ENCODE measurements at regions not wholly inside any gene's neighbourhood (a gene's known extent, or its start where the extent isn't known, plus 50 kb on each side); places are given as distances from the start of the nearest gene placed in this dataset.
"Not testable (repeated sequence)": the region's sequence is repeated elsewhere in the genome, so short reads cannot be mapped to it uniquely, and the experiment has no call there.

- no peak for DNase-seq
Measured at GRCh38 chr16:60206516-60206915, 1472.4 kb upstream of the GOT2 start.

- DNase-seq: no peak
Measured at GRCh38 chr16:60204181-60204580, 1470.1 kb upstream of the GOT2 start.

GRCh38 chr16:60203525-60204124 lies 1469.5 kb upstream of the GOT2 start:
- peak; percentile 14 for DNase-seq

- DNase-seq: not testable (repeated sequence)
Measured at GRCh38 chr16:60200729-60201128, 1466.6 kb upstream of the GOT2 start.

- no peak for DNase-seq
Measured at GRCh38 chr16:60200161-60200560, 1466.0 kb upstream of the GOT2 start.

DNA sequence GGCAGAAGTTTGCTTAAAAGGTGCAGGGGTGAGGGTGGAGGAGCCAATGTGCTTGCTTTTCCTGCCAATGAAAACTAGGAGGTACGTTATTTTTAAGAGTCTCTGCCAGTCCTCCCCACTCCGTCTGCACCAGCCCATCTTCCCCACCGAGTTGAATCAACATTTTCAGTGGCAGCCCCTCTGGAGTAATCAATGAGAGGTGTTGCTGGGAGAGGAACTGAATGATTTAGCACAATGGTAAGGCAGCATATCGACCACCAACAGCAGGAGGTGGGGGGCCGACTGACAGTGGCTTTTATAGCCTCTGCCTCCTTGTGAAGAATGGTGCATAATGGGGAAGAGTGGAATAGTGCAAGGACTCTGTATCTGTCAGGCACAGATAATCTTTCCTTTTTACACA lies 1465.0 kb upstream of the GOT2 start:
- DNase-seq: no peak

DNA sequence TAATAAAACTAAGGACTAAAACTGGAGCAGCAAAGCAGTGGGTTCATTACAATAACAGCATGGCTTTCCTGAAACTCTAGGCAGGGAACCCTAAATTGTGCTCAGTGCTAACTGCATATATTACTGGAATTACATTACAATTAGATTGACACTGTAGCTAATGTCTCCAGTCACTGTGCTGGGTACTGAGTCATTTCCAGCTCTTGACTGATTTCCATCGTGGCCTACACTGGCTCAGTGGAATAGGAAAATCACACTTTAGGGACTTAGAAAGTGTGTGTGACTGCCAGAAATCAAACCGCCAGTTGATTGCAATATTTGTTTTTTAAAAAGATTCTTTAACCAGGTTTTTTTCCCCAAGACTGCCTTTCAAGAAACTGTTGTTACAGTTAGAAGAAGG lies 1447.4 kb upstream of the GOT2 start:
- no peak for DNase-seq

DNA sequence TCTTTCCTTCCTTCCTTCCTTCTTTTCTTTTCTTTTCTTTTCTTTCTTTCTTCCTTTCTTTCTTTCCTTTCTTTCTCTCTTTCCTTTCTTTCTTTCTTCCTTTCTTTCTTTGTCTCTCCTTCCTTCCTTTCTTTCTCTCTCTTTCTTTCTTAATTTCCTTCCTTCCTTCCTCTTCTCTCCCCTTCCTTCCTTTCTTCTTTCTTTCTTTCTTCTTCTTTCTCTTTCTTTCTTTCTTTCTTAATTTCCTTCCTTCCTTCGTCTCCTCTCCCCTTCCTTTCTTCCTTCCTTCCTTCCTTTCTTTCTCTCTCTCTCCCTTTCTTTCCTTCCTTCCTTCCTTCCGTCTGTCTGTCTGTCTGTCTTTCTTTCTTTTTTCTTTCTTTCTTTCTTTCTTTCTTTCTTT lies 1446.5 kb upstream of the GOT2 start:
- no peak for DNase-seq

DNA sequence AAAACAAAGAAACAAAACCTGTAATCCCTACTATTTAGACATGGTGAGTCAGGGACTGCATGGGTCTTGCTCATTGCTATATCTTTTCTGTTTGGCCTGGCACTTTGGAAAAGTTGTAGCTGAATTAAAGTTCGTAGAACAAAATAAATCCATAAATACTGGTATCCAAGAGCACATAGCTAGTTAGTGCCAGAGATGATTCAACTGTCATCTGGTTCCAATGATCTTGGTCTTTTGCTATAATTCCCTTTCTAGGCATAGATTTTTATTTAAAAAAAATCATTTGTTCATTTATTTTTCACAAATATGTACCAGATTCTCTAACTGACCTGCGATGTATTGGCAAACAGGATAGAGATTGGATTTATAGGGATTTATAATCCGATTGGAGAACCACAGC lies 1436.1 kb upstream of the GOT2 start:
- no peak for DNase-seq

DNA sequence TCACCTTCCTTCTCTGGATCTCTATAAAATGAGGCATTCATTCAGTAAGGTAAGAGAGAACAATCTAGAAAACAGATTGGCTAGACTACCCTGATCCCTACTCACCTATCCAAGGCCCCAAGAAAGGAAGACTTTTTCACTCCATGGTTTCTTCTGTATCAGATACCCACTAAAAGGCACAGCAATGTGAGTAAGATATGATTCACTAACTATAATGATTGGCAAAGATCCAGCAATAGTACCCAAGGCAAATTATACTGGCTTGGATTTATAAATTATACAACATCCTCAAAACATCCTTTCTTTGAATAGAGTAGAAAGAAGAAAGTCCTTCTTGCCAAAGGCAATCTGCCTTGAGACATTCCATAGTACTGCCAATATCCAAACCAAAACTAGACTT lies 1432.0 kb upstream of the GOT2 start:
- DNase-seq: no peak

GRCh38 chr16:60151987-60152386 lies 1417.9 kb upstream of the GOT2 start:
- no peak for DNase-seq

GRCh38 chr16:60150907-60151306 lies 1416.8 kb upstream of the GOT2 start:
- no peak for DNase-seq

GRCh38 chr16:60143348-60143705 lies 1409.2 kb upstream of the GOT2 start:
- DNase-seq: no peak

DNA sequence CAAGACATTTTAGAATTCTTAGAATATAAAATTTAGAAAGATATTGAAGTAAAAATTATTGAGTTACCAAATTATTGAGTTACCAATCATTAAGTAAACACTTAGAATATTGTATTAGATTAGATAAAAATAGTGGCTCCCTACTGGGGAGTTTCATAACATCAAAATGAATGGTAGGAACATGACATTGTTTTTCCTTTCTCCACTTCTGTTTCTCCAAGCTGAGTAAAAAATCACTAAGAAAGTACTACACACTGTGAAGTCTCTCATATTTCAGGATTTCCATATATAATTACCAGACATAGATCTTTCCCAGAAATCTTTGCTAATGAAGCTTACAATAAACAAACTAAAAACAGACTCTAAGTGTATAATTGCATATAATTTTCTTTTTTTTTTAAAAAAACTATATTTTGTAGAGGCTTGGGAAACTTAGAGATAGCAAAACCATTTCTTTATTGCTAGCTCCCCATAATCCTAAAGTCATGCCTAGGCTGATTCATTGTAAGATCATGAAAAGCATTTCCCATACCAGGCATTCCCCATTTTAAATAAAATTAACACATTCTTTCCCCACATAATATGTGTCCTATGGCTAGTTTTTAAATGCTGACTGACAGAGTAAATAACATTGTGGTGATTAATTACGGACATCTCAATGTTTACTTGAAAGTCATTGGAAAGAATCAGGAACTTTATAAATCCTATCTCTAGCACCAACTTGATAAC lies 1408.7 kb upstream of the GOT2 start:
- DNase-seq: no peak

DNA sequence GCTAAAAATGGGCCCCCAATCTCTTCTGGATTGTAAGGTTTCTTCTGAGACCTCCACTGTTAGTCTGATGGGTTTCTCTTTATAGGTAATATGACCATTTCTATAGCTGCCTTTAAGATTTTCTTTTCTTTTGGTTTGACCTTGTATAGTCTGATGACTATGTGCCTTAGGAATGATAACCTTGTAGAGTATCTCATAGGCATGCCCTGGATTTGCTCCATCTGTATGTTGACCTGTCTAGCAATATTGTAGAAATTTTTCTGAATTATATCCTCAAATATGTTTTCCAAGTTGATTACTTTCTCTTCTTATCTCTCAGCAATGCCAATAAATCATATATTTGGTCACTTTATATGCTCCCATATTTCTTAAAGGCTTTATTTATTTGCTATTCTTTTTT lies 1403.8 kb upstream of the GOT2 start:
- DNase-seq: no peak

GRCh38 chr16:60127196-60127595 lies 1393.1 kb upstream of the GOT2 start:
- no peak for DNase-seq

GRCh38 chr16:60126115-60126514 lies 1392.0 kb upstream of the GOT2 start:
- not testable (repeated sequence) for DNase-seq

- DNase-seq: no peak
Measured at GRCh38 chr16:60123392-60124023, 1389.4 kb upstream of the GOT2 start.

DNA sequence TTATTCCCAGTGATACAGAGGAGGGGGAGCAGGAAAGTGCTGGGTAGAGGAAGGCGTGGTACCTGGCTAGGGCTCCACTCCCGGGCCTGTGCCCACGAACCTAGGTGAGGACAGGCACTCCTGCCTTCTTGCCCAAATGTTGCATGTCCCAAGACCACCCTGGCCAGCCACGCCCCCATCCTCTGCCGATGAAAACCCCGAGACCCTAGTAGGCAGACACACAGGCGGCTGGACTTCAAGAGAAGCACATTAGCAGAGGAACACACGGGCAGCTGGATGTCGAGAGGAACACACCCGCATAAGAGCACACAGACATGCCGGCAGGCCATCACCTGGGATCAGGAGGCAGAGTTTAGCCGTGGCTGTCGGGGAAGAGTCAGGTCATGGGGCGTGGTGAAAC lies 1386.5 kb upstream of the GOT2 start:
- DNase-seq: no peak

GRCh38 chr16:60110531-60110930 lies 1376.4 kb upstream of the GOT2 start:
- no peak for DNase-seq

DNA sequence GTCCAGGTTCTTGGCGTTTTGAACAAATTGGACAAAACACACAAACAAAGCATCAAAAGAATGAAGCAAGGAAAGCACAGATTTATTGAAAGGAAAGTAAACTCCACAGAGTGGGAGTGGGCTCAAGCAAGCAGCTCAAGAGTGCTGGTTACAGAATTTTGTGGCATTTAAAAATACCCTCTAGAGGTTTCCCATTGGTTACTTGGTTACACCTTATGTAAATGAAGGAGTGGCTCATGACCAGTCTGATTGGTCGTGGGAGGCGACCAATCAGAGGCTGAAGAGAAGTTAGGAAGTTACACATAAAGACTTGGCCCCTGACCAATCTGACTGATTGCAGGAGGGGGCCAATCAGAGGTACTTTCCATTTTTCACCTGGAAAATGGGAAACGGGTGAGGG lies 1373.8 kb upstream of the GOT2 start:
- DNase-seq: no peak

DNA sequence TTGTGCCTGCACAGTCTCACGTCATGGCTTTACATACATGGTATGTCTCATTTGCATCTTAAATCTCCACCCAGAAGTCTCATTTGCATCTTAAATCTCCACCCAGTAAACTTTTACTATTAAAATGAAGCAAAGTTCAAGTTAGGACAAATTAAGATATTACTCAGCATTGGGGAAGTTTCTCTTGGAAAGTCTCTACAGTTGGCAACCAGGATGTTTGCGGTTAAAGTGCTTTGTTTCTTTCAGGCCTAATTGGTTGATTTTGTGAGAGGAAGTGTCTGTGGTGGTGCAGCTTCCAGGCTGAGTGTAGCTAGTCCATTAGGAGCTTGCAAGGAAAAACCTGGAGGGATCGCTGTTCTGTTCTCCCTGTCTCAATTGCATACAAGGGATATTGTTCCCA lies 1373.3 kb upstream of the GOT2 start:
- DNase-seq: no peak

- no peak for DNase-seq
Measured at GRCh38 chr16:60100371-60100770, 1366.3 kb upstream of the GOT2 start.

- no peak for DNase-seq
Measured at GRCh38 chr16:60091529-60091928, 1357.4 kb upstream of the GOT2 start.

DNA sequence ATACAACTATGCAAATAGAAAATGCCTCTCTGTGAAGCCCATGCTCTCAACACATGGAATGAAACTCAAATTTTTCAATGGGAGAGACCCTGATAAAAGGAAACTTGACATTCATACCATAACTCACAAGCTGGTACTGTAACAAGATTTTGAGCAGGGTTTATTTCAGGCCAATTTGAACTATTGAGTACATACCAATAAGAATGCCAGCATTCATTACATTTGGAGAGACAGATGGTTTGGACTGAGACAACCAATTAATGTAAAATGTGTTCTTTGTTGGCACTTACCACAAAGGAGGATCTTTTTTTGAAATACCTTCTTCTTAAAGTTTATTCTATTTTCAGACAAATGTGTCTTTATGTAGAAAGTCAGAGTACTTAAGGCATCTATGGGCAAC lies 1357.0 kb upstream of the GOT2 start:
- no peak for DNase-seq

All from HCEC 1CT (cell line).